Hepatocyte (in vitro differentiated cells): ENCODE measurements at regions not wholly inside any gene's neighbourhood (a gene's known extent, or its start where the extent isn't known, plus 50 kb on each side); places are given as distances from the start of the nearest gene placed in this dataset.
"Not testable (repeated sequence)": the region's sequence is repeated elsewhere in the genome, so short reads cannot be mapped to it uniquely, and the experiment has no call there.

Source experiments
- DNase-seq: peaks from one replicate; pipeline ENCODE4 v3.0.0-alpha.2; 2016; ENCODE audit warnings: low spot score
- H2AFZ ChIP-seq: fragments of 200-600 bp; sonication (generic); 2 replicates; pipeline ENCODE4 v1.6.0; 2016; ENCODE audit warnings: antibody characterized with exemption, mild to moderate bottlenecking
- H3K27ac ChIP-seq: fragments of 200-600 bp; sonication (generic); 2 replicates; pipeline ENCODE4 v1.5.1; 2016; ENCODE audit warnings: mild to moderate bottlenecking
- H3K27me3 ChIP-seq: fragments of 200-600 bp; sonication (generic); 2 replicates; pipeline ENCODE4 v1.6.1; 2016
- H3K36me3 ChIP-seq: fragments of 200-600 bp; sonication (generic); replicated peaks from 2 replicates; pipeline ENCODE4 v1.5.1; 2016; ENCODE audit warnings: low read depth; ENCODE audit not compliant: insufficient read depth
- H3K4me1 ChIP-seq: fragments of 200-600 bp; sonication (generic); 2 replicates; pipeline ENCODE4 v1.5.1; 2016; ENCODE audit warnings: mild to moderate bottlenecking, moderate library complexity; ENCODE audit not compliant: insufficient read depth
- H3K4me2 ChIP-seq: fragments of 200-600 bp; sonication (generic); 2 replicates; pipeline ENCODE4 v1.6.0; 2016
- H3K4me3 ChIP-seq: fragments of 200-600 bp; sonication (generic); 2 replicates; pipeline ENCODE4 v1.5.1; 2016; ENCODE audit warnings: mild to moderate bottlenecking
- H3K79me2 ChIP-seq: fragments of 200-600 bp; sonication (generic); 2 replicates; pipeline ENCODE4 v1.6.0; 2017; ENCODE audit warnings: mild to moderate bottlenecking
- H3K9me2 ChIP-seq: fragments of 200-600 bp; sonication (generic); replicated peaks from 2 replicates; pipeline ENCODE4 v1.6.0; 2017; ENCODE audit warnings: mild to moderate bottlenecking; ENCODE audit not compliant: insufficient read depth
- H3K9me3 ChIP-seq: fragments of 200-600 bp; sonication (generic); 2 replicates; pipeline ENCODE4 v1.5.1; 2016; ENCODE audit warnings: low read depth, mild to moderate bottlenecking
- H4K20me1 ChIP-seq: fragments of 200-600 bp; sonication (generic); 2 replicates; pipeline ENCODE4 v1.6.0; 2016; ENCODE audit warnings: mild to moderate bottlenecking; ENCODE audit not compliant: insufficient read depth, poor library complexity, severe bottlenecking
- CTCF ChIP-seq: fragments of 200-600 bp; sonication (generic); IDR thresholded peaks from 2 replicates; pipeline ENCODE4 v1.5.1; 2016; ENCODE audit warnings: antibody characterized with exemption, mild to moderate bottlenecking; ENCODE audit not compliant: poor library complexity
- EZH2 ChIP-seq: fragments of 200-600 bp; sonication (generic); IDR thresholded peaks from 2 replicates; pipeline ENCODE4 v1.6.1; 2016; ENCODE audit warnings: antibody characterized with exemption, mild to moderate bottlenecking, borderline replicate concordance
- EZH2phosphoT487 ChIP-seq: fragments of 200-600 bp; sonication (generic); IDR thresholded peaks from one replicate; pipeline ENCODE4 v1.6.1; 2018; ENCODE audit warnings: antibody characterized with exemption, mild to moderate bottlenecking, low read depth, moderate library complexity; ENCODE audit not compliant: unreplicated experiment, severe bottlenecking
- WGBS: methylation state at CpG from one replicate; pipeline ENCODE4 v1.1.6; 2016; ENCODE audit warnings: low lambda C conversion rate; ENCODE audit errors: missing lambda C conversion rate; 5-methylcytosine and 5-hydroxymethylcytosine counted together

DNA sequence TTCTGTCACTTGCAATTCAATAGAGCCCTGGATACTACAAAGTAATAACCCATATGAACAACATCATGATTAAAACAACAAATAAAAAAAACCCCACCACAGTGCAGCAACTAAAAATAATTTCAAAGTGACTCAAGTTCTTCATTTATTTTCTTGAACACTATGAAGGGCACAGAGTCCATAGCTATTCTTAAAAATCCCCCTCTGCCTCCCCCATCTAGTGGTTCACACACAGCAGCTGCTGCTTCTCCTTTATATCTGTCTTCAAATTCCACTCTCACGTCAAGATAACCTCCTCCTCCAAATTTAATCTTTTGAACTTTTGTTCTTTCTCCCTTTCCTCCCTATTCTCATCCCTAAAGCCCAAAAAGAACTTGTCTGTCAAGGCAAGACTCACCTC, 591.3 kb downstream of the ZEB2 start:
- Histone ChIP-seq H2AFZ (no peak overlapping the region), H3K4me2 (no peak overlapping the region), H3K27ac (no peak overlapping the region), H4K20me1 (no peaks in the 10 kb centered on the region), H3K79me2 (no peaks in the 10 kb centered on the region), H3K36me3 (no peaks in the 10 kb centered on the region), H3K4me1 (peaks cover under 1% of the 10 kb centered on the region), H3K4me3 (no peak overlapping the region), H3K9me2 (no peaks in the 10 kb centered on the region), H3K9me3 (no peaks in the 10 kb centered on the region), H3K27me3 (no peaks in the 10 kb centered on the region)
- 50% methylated on average over 1 of the region's 1 CpG for WGBS
- DNase-seq: no peak
- TF ChIP-seq EZH2 (no peak), CTCF (no peak), EZH2phosphoT487 (no peak)

DNA sequence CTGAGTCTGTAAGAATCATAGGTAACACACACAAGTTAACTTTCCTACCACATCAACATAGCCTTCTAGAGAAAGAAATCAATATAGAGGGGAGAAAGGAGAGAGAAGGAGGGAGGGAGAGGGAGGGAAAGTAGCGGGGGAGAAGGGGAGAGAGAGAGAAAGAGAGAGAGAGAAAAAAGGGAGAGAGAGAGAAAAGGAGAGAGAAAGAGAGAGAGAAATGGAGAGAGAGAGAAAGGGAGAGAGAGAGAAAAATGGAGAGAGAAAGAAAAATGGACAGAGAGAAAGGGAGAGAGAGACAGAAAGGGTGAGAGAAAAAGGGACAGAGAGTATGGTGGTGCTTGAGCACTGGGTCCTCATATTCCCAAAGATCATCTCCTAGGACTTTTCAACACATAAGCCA, 591.7 kb downstream of the ZEB2 start:
- H3K4me1 ChIP-seq: no peaks in the 10 kb centered on the region
- TF ChIP-seq CTCF (no peak), EZH2 (no peak), EZH2phosphoT487 (no peak)
- WGBS: 50% methylated on average over 1 of the region's 1 CpG
- H3K9me3 ChIP-seq: no peaks in the 10 kb centered on the region
- H2AFZ ChIP-seq: no peak overlapping the region
- H3K9me2 ChIP-seq: no peaks in the 10 kb centered on the region
- no peaks in the 10 kb centered on the region for H3K27me3 ChIP-seq
- no peaks in the 10 kb centered on the region for H3K36me3 ChIP-seq
- no peak for DNase-seq
- H3K79me2 ChIP-seq: no peaks in the 10 kb centered on the region
- no peak overlapping the region for H3K4me3 ChIP-seq
- no peaks in the 10 kb centered on the region for H4K20me1 ChIP-seq
- no peak overlapping the region for H3K4me2 ChIP-seq
- H3K27ac ChIP-seq: no peak overlapping the region

GRCh38 chr2:143926736-143927135, 593.2 kb downstream of the ZEB2 start:
- H3K4me1 ChIP-seq: no peaks in the 10 kb centered on the region
- H3K4me3 ChIP-seq: no peak overlapping the region
- no peaks in the 10 kb centered on the region for H4K20me1 ChIP-seq
- no peak overlapping the region for H2AFZ ChIP-seq
- 90% methylated on average over 4 of the region's 4 CpGs for WGBS
- H3K4me2 ChIP-seq: no peak overlapping the region
- no peaks in the 10 kb centered on the region for H3K9me3 ChIP-seq
- no peak for DNase-seq
- peak overlapping the region; percentile 34 for H3K27ac ChIP-seq
- H3K79me2 ChIP-seq: no peaks in the 10 kb centered on the region
- H3K9me2 ChIP-seq: no peaks in the 10 kb centered on the region
- no peaks in the 10 kb centered on the region for H3K36me3 ChIP-seq
- no peaks in the 10 kb centered on the region for H3K27me3 ChIP-seq
- no peak for TF ChIP-seq EZH2phosphoT487
- no peak for TF ChIP-seq EZH2
- no peak for TF ChIP-seq CTCF

DNA sequence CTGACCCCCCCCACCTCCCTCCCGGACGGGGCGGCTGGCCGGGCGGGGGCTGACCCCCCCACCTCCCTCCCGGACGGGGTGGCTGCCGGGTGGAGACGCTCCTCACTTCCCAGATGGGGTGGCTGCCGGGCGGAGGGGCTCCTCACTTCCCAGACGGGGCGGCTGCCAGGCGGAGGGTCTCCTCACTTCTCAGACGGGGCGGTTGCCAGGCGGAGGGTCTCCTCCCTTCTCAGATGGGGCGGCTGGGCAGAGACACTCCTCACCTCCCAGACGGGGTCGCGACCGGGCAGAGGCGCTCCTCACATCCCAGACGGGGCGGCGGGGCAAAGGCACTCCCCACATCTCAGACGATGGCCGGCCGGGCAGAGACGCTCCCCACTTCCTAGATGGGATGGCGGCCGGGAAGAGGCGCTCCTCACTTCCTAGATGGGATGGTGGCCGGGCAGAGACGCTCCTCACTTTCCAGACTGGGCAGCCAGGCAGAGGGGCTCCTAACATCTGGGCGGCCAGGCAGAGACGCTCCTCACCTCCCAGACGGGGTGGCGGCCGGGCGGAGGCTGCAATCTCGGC, 597.6 kb downstream of the ZEB2 start:
- not testable (repeated sequence) for H3K9me2 ChIP-seq, H3K36me3 ChIP-seq, H3K9me3 ChIP-seq, H3K27ac ChIP-seq, H2AFZ ChIP-seq, H3K4me1 ChIP-seq, H3K27me3 ChIP-seq, H3K79me2 ChIP-seq, H4K20me1 ChIP-seq, DNase-seq, H3K4me3 ChIP-seq, H3K4me2 ChIP-seq
- 97% methylated on average over 17 of the region's 42 CpGs for WGBS
